C4-2B (cell line): ENCODE measurements at regions not wholly inside any gene's neighbourhood (a gene's known extent, or its start where the extent isn't known, plus 50 kb on each side); places are given as distances from the start of the nearest gene placed in this dataset.

Source experiments
- H3K27ac ChIP-seq: fragments of 450-650 bp; 2 replicates; pipeline ENCODE4 v1.5.1; 2017
- CTCF ChIP-seq: fragments of 450-650 bp; conservative IDR thresholded peaks from 2 replicates; pipeline ENCODE4 v1.5.1; 2017; ENCODE audit warnings: mild to moderate bottlenecking
- ZFX ChIP-seq: fragments of 450-650 bp; IDR thresholded peaks from 2 replicates; pipeline ENCODE4 v1.6.1; 2017

GRCh38 chr5:175261037-175261436, 182.9 kb downstream of the DRD1 start:
- H3K27ac ChIP-seq: no peak overlapping the region

GRCh38 chr5:175257847-175258194, 186.2 kb downstream of the DRD1 start:
- no peak for TF ChIP-seq CTCF
- no peak for TF ChIP-seq ZFX
- no peak overlapping the region for H3K27ac ChIP-seq

More at GRCh38 chr5:175261037-175261436, 182.9 kb downstream of the DRD1 start:
- TF ChIP-seq ZFX: no peak
- no peak for TF ChIP-seq CTCF

GRCh38 chr5:175257128-175257846, 186.7 kb downstream of the DRD1 start:
- H3K27ac ChIP-seq: no peak overlapping the region
- TF ChIP-seq CTCF: no peak
- TF ChIP-seq ZFX: no peak

GRCh38 chr5:175254155-175254554, 189.8 kb downstream of the DRD1 start:
- TF ChIP-seq ZFX: no peak
- TF ChIP-seq CTCF: no peak
- no peak overlapping the region for H3K27ac ChIP-seq

GRCh38 chr5:175253597-175253996, 190.4 kb downstream of the DRD1 start:
- no peak overlapping the region for H3K27ac ChIP-seq
- TF ChIP-seq CTCF (no peak), ZFX (no peak)

- TF ChIP-seq CTCF: no peak
- no peak for TF ChIP-seq ZFX
- no peak overlapping the region for H3K27ac ChIP-seq
These were observed 191.7 kb downstream of the DRD1 start for GRCh38 chr5:175252234-175252805.

- H3K27ac ChIP-seq: no peak overlapping the region
- no peak for TF ChIP-seq CTCF
- no peak for TF ChIP-seq ZFX
These were observed 193.6 kb downstream of the DRD1 start for GRCh38 chr5:175250426-175250825.
